ENCODE measurements at regions not wholly inside any gene's neighbourhood (a gene's known extent, or its start where the extent isn't known, plus 50 kb on each side); places are given as distances from the start of the nearest gene placed in this dataset.

GRCh38 chr6:45727228-45727627, 288.4 kb downstream of the CLIC5 start:
- TF ChIP-seq, protein P1, sequence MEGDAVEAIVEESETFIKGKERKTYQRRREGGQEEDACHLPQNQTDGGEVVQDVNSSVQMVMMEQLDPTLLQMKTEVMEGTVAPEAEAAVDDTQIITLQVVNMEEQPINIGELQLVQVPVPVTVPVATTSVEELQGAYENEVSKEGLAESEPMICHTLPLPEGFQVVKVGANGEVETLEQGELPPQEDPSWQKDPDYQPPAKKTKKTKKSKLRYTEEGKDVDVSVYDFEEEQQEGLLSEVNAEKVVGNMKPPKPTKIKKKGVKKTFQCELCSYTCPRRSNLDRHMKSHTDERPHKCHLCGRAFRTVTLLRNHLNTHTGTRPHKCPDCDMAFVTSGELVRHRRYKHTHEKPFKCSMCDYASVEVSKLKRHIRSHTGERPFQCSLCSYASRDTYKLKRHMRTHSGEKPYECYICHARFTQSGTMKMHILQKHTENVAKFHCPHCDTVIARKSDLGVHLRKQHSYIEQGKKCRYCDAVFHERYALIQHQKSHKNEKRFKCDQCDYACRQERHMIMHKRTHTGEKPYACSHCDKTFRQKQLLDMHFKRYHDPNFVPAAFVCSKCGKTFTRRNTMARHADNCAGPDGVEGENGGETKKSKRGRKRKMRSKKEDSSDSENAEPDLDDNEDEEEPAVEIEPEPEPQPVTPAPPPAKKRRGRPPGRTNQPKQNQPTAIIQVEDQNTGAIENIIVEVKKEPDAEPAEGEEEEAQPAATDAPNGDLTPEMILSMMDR (IDR thresholded peaks at IDR 0.05) = no peak
- no peaks in the 10 kb centered on the region for H3K27me3 ChIP-seq (ENCODE audit: control insufficient read depth in 2 of 2, insufficient read depth in 2 of 2, low read length in 2 of 2)

GRCh38 chr6:45726444-45726843, 289.2 kb downstream of the CLIC5 start:
- H3K36me3 ChIP-seq (replicated peaks in 1 of 2; ENCODE audit: control insufficient read depth in 1 of 2, insufficient read depth in 2 of 2, low read length in 2 of 2) = no peaks in the 10 kb centered on the region
- WGBS (ENCODE audit: insufficient coverage) = 100% methylated on average over 1 of the region's 3 CpGs
- H3K9me3 ChIP-seq (replicated peaks in 1 of 2; ENCODE audit: control insufficient read depth in 1 of 2, insufficient read depth in 1 of 2, low read length in 2 of 2) = peaks cover 0 to 9% of the 10 kb centered on the region in 2 donors
- Mint-ChIP-seq H3K27ac (no peak overlapping the region), H3K36me3 (no peaks in the 10 kb centered on the region), H3K27me3 (ENCODE audit: low read depth in 3 of 3) (peaks cover 0 to 2% (median 0%) of the 10 kb centered on the region in 3 donors), H3K4me1 (peaks cover 7% of the 10 kb centered on the region), H3K9me3 (peaks cover 0 to 8% (median 4%) of the 10 kb centered on the region in 7 donors), H3K4me3 (no peak overlapping the region)
- H3K27me3 ChIP-seq (ENCODE audit: control insufficient read depth in 2 of 2, insufficient read depth in 2 of 2, low read length in 2 of 2) = no peaks in the 10 kb centered on the region
- intact Hi-C loops (cut with micrococcal nuclease) = no loop called here
- H3K4me3 ChIP-seq (replicated peaks in 1 of 3; ENCODE audit: low read depth in 2 of 3, low read length in 3 of 3) = no peak overlapping the region
- no peak overlapping the region for H3K9ac ChIP-seq (ENCODE audit: insufficient read depth, low read length, poor library complexity, severe bottlenecking)
- DNase-seq = no peak
- no peak overlapping the region for H3K27ac ChIP-seq (ENCODE audit: low read depth in 1 of 2, low read length in 2 of 2)
- no peaks in the 10 kb centered on the region for H4K20me1 ChIP-seq (ENCODE audit: insufficient read depth, low read length)
- H3K4me1 ChIP-seq (ENCODE audit: control insufficient read depth in 1 of 2, insufficient read depth in 2 of 2, low read length in 2 of 2) = no peaks in the 10 kb centered on the region
- TF ChIP-seq, protein P1 (IDR thresholded peaks at IDR 0.05) = no peak
- H2AFZ ChIP-seq (ENCODE audit: insufficient read depth, low read depth, low read length, poor library complexity, severe bottlenecking) = no peak overlapping the region
- no peak overlapping the region for H3K4me2 ChIP-seq (replicated peaks; ENCODE audit: extremely low read depth, low read length, poor library complexity, severe bottlenecking)
- H3K79me2 ChIP-seq (ENCODE audit: insufficient read depth, low read length) = no peaks in the 10 kb centered on the region

More at GRCh38 chr6:45727228-45727627, 288.4 kb downstream of the CLIC5 start:
- Histone ChIP-seq H3K9me3 (replicated peaks in 1 of 2; ENCODE audit: control insufficient read depth in 1 of 2, insufficient read depth in 1 of 2, low read length in 2 of 2) (peaks cover 0 to 9% of the 10 kb centered on the region in 2 donors), H3K4me3 (replicated peaks in 1 of 3; ENCODE audit: low read depth in 2 of 3, low read length in 3 of 3) (no peak overlapping the region), H2AFZ (ENCODE audit: insufficient read depth, low read depth, low read length, poor library complexity, severe bottlenecking) (no peak overlapping the region), H4K20me1 (ENCODE audit: insufficient read depth, low read length) (no peaks in the 10 kb centered on the region), H3K79me2 (ENCODE audit: insufficient read depth, low read length) (no peaks in the 10 kb centered on the region), H3K36me3 (replicated peaks in 1 of 2; ENCODE audit: control insufficient read depth in 1 of 2, insufficient read depth in 2 of 2, low read length in 2 of 2) (no peaks in the 10 kb centered on the region), H3K9ac (ENCODE audit: insufficient read depth, low read length, poor library complexity, severe bottlenecking) (no peak overlapping the region), H3K27ac (ENCODE audit: low read depth in 1 of 2, low read length in 2 of 2) (no peak overlapping the region), H3K4me1 (ENCODE audit: control insufficient read depth in 1 of 2, insufficient read depth in 2 of 2, low read length in 2 of 2) (no peaks in the 10 kb centered on the region), H3K4me2 (replicated peaks; ENCODE audit: extremely low read depth, low read length, poor library complexity, severe bottlenecking) (no peak overlapping the region)
- Mint-ChIP-seq H3K4me3 (no peak overlapping the region), H3K27ac (no peak overlapping the region), H3K4me1 (peaks cover 7% of the 10 kb centered on the region), H3K36me3 (no peaks in the 10 kb centered on the region), H3K9me3 (peaks cover 0 to 8% (median 4%) of the 10 kb centered on the region in 7 donors), H3K27me3 (ENCODE audit: low read depth in 3 of 3) (peaks cover 0 to 2% (median 0%) of the 10 kb centered on the region in 3 donors)
- no CpG with 5 or more reads among the region's 2 CpGs for WGBS (ENCODE audit: insufficient coverage)
- intact Hi-C loops (cut with micrococcal nuclease) = no loop called here
- DNase-seq = no peak
